Chondrocyte (in vitro differentiated cells): ENCODE measurements at regions not wholly inside any gene's neighbourhood (a gene's known extent, or its start where the extent isn't known, plus 50 kb on each side); places are given as distances from the start of the nearest gene placed in this dataset.

Experiments used
- DNase-seq: peaks from one replicate; pipeline ENCODE4 v3.0.0; 2021; ENCODE audit warnings: mixed read lengths, low spot score
- H3K27ac Mint-ChIP-seq: one replicate; pipeline ENCODE4 v1.8.0; 2021; ENCODE audit warnings: mild to moderate bottlenecking, moderate library complexity, mixed read lengths; ENCODE audit not compliant: unreplicated experiment
- H3K27me3 Mint-ChIP-seq: 2 replicates; pipeline ENCODE4 v1.8.0; 2021; ENCODE audit warnings: low read depth, mixed read lengths
- H3K36me3 Mint-ChIP-seq: 2 replicates; pipeline ENCODE4 v1.8.0; 2021; ENCODE audit warnings: low read depth, mixed read lengths
- H3K4me1 Mint-ChIP-seq: 2 replicates; pipeline ENCODE4 v1.8.0; 2021; ENCODE audit warnings: low read depth, mild to moderate bottlenecking, mixed read lengths
- H3K4me3 Mint-ChIP-seq: one replicate; pipeline ENCODE4 v1.8.0; 2021; ENCODE audit warnings: mild to moderate bottlenecking, moderate library complexity, mixed read lengths; ENCODE audit not compliant: unreplicated experiment
- H3K9me3 Mint-ChIP-seq: 2 replicates; pipeline ENCODE4 v1.8.0; 2021; ENCODE audit warnings: low read depth, mixed read lengths
- CTCF ChIP-seq: fragments of 200-600 bp; sonication (generic); IDR thresholded peaks from 2 replicates; pipeline ENCODE4 v1.5.0; 2021; ENCODE audit warnings: antibody characterized with exemption, mild to moderate bottlenecking, moderate library complexity

- TF ChIP-seq CTCF, result no peak
- Mint-ChIP-seq H3K27ac (no peak overlapping the region), H3K27me3 (peaks cover 2% of the 10 kb centered on the region), H3K9me3 (no peaks in the 10 kb centered on the region), H3K4me3 (no peak overlapping the region), H3K36me3 (no peaks in the 10 kb centered on the region), H3K4me1 (peaks cover 16% of the 10 kb centered on the region)
- no peak for DNase-seq
Observed at GRCh38 chr11:31874631-31875191, 63.6 kb upstream of the PAX6 start.

- Mint-ChIP-seq H3K9me3 (no peaks in the 10 kb centered on the region), H3K4me3 (no peak overlapping the region), H3K4me1 (peaks cover 16% of the 10 kb centered on the region), H3K27me3 (peaks cover 2% of the 10 kb centered on the region), H3K27ac (no peak overlapping the region), H3K36me3 (no peaks in the 10 kb centered on the region)
- no peak for TF ChIP-seq CTCF
- DNase-seq, result no peak
Observed at GRCh38 chr11:31873124-31873523, 62.0 kb upstream of the PAX6 start.

- H3K27me3 Mint-ChIP-seq, result peaks cover 2% of the 10 kb centered on the region
- TF ChIP-seq CTCF, result no peak
- DNase-seq, result no peak
- peaks cover 16% of the 10 kb centered on the region for H3K4me1 Mint-ChIP-seq
- no peaks in the 10 kb centered on the region for H3K9me3 Mint-ChIP-seq
- H3K36me3 Mint-ChIP-seq, result no peaks in the 10 kb centered on the region
- H3K4me3 Mint-ChIP-seq, result no peak overlapping the region
- no peak overlapping the region for H3K27ac Mint-ChIP-seq
Observed at GRCh38 chr11:31872076-31872443, 60.9 kb upstream of the PAX6 start.

GRCh38 chr11:31871310-31872075 is 60.4 kb upstream of the PAX6 start:
- Mint-ChIP-seq H3K27ac (no peak overlapping the region), H3K4me1 (peaks cover 15% of the 10 kb centered on the region), H3K36me3 (no peaks in the 10 kb centered on the region), H3K27me3 (peaks cover 2% of the 10 kb centered on the region), H3K9me3 (no peaks in the 10 kb centered on the region), H3K4me3 (no peak overlapping the region)
- peak; percentile 68 for TF ChIP-seq CTCF
- no peak for DNase-seq

GRCh38 chr11:31870609-31871309 is 59.6 kb upstream of the PAX6 start:
- Mint-ChIP-seq H3K27me3 (peaks cover 2% of the 10 kb centered on the region), H3K27ac (no peak overlapping the region), H3K4me3 (no peak overlapping the region), H3K9me3 (no peaks in the 10 kb centered on the region), H3K36me3 (no peaks in the 10 kb centered on the region), H3K4me1 (peaks cover 8% of the 10 kb centered on the region)
- peak; percentile 91 for TF ChIP-seq CTCF
- no peak for DNase-seq
